Neuronal stem cell (in vitro differentiated cells): ENCODE measurements at regions not wholly inside any gene's neighbourhood (a gene's known extent, or its start where the extent isn't known, plus 50 kb on each side); places are given as distances from the start of the nearest gene placed in this dataset.

ENCODE experiments used
- DNase-seq: peaks from one replicate; pipeline ENCODE4 v3.0.0-alpha.2; 2013; ENCODE audit warnings: low spot score
- H2AFZ ChIP-seq: one replicate; pipeline ENCODE4 v1.6.1; 2013; ENCODE audit warnings: mild to moderate bottlenecking, low read length, inconsistent platforms
- H2AK5ac ChIP-seq: 2 replicates; pipeline ENCODE4 v1.6.1; 2013; ENCODE audit warnings: low read depth, mild to moderate bottlenecking, inconsistent platforms, low read length, moderate library complexity, mixed read lengths
- H2BK120ac ChIP-seq: 2 replicates; pipeline ENCODE4 v1.6.1; 2013; ENCODE audit warnings: low read depth, mild to moderate bottlenecking, inconsistent platforms, low read length, moderate library complexity, mixed read lengths
- H2BK12ac ChIP-seq: one replicate; pipeline ENCODE4 v1.6.1; 2013; ENCODE audit warnings: low read length, inconsistent platforms
- H2BK15ac ChIP-seq: 2 replicates; pipeline ENCODE4 v1.6.1; 2013; ENCODE audit warnings: mild to moderate bottlenecking, low read length, inconsistent platforms, mixed read lengths
- H2BK5ac ChIP-seq: one replicate; pipeline ENCODE4 v1.6.1; 2013; ENCODE audit warnings: inconsistent platforms, mild to moderate bottlenecking, low read length, moderate library complexity
- H3K14ac ChIP-seq: one replicate; pipeline ENCODE4 v1.6.1; 2013; ENCODE audit warnings: low read length, inconsistent platforms
- H3K18ac ChIP-seq: 2 replicates; pipeline ENCODE4 v1.6.1; 2013; ENCODE audit warnings: low read length, inconsistent platforms
- H3K23ac ChIP-seq: 2 replicates; pipeline ENCODE4 v1.6.1; 2013; ENCODE audit warnings: low read depth, mild to moderate bottlenecking, mixed read lengths, low read length, inconsistent platforms; ENCODE audit not compliant: poor library complexity
- H3K27ac ChIP-seq: replicated peaks from 3 replicates; pipeline ENCODE4 v1.5.1; 2013; ENCODE audit warnings: low read length, inconsistent platforms
- H3K27me3 ChIP-seq, 3 experiments: 2 replicates each; pipeline ENCODE4 v1.6.1; 2013; ENCODE audit warnings: low read length in 3 of 3, mild to moderate bottlenecking in 2 of 3, inconsistent platforms in 1 of 3, low read depth in 1 of 3, mixed read lengths in 1 of 3, moderate library complexity in 1 of 3; ENCODE audit not compliant: control insufficient read depth in 3 of 3, insufficient read depth in 3 of 3
- H3K36me3 ChIP-seq, 2 donors: replicated peaks in 1 of 2; 2 replicates each; pipeline ENCODE4 v1.6.1; 2013; ENCODE audit warnings: low read length in 2 of 2; ENCODE audit not compliant: control insufficient read depth in 2 of 2, insufficient read depth in 2 of 2
- H3K4ac ChIP-seq: 2 replicates; pipeline ENCODE4 v1.6.1; 2013; ENCODE audit warnings: inconsistent platforms, mild to moderate bottlenecking, low read length, moderate library complexity
- H3K4me1 ChIP-seq, 2 donors: 1 replicate in 1 of 2; 2 replicates in 1 of 2; pipeline ENCODE4 v1.6.1; 2013; ENCODE audit warnings: low read length in 2 of 2, low read depth in 1 of 2; ENCODE audit not compliant: control insufficient read depth in 2 of 2, insufficient read depth in 1 of 2
- H3K4me2 ChIP-seq: one replicate; pipeline ENCODE4 v1.6.1; 2013; ENCODE audit warnings: mild to moderate bottlenecking, low read length, inconsistent platforms; ENCODE audit not compliant: insufficient read depth, poor library complexity, severe bottlenecking
- H3K4me3 ChIP-seq, 2 donors: 2 replicates each; pipeline ENCODE4 v1.5.1; 2013; ENCODE audit warnings: low read length in 2 of 2, mild to moderate bottlenecking in 2 of 2, inconsistent platforms in 1 of 2, moderate library complexity in 1 of 2
- H3K79me1 ChIP-seq: one replicate; pipeline ENCODE4 v1.6.1; 2013; ENCODE audit warnings: low read depth, mild to moderate bottlenecking, inconsistent platforms, low read length, moderate library complexity
- H3K9ac ChIP-seq: one replicate; pipeline ENCODE4 v1.6.1; 2013; ENCODE audit warnings: mild to moderate bottlenecking, low read depth, low read length, inconsistent platforms; ENCODE audit not compliant: poor library complexity
- H3K9me3 ChIP-seq, 2 donors: replicated peaks in 1 of 2; 2 replicates each; pipeline versions ENCODE3 to v1.6.1; 2013; ENCODE audit warnings: low read length in 2 of 2, mild to moderate bottlenecking in 2 of 2, inconsistent platforms in 1 of 2, low read depth in 1 of 2, mixed read lengths in 1 of 2, moderate library complexity in 1 of 2; ENCODE audit not compliant: control insufficient read depth in 2 of 2, insufficient read depth in 1 of 2
- H4K8ac ChIP-seq: one replicate; pipeline ENCODE4 v1.6.1; 2013; ENCODE audit warnings: low read depth, mild to moderate bottlenecking, inconsistent platforms, low read length, moderate library complexity
- H4K91ac ChIP-seq: one replicate; pipeline ENCODE4 v1.6.1; 2013; ENCODE audit warnings: low read length, low read depth, mild to moderate bottlenecking, inconsistent platforms; ENCODE audit not compliant: poor library complexity
- WGBS, 2 donors: extraction: QIAGEN DNeasy Blood & Tissue Kit; methylation state at CpG; one replicate each; pipeline ENCODE4 v1.1.7; 2013; ENCODE audit warnings: missing lambda C conversion rate in 2 of 2, mixed read lengths in 1 of 2; ENCODE audit not compliant: insufficient read length in 2 of 2, insufficient replicate concordance in 1 of 2; ENCODE audit errors: extremely low coverage in 2 of 2; 5-methylcytosine and 5-hydroxymethylcytosine counted together

DNA sequence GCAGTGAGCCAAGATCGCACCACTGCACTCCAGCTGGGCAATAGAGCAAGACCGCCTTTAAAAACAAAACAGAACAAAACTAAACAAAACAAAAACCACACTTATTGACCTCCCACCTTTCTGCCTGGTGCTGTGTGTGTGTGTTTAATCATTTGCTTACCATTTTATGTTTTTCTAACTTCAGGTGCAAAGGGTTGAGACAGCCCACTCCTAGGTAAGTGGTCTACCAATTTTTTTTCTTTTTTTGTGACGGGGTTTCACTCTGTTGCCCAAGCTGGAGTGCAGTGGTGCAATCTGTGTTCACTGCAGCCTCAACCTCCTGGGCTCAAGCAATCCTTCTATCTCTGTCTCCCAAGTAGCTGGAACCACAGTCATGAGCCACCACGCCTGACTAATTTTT lies 65.8 kb downstream of the SALL1 start:
- Histone ChIP-seq H3K18ac (no peak overlapping the region), H2AK5ac (no peak overlapping the region), H2BK5ac (no peak overlapping the region), H2AFZ (no peak overlapping the region), H2BK120ac (no peak overlapping the region), H3K36me3 (no peaks in the 10 kb centered on the region), H3K9me3 (no peaks in the 10 kb centered on the region), H4K91ac (no peak overlapping the region), H3K9ac (no peak overlapping the region), H3K14ac (no peak overlapping the region), H3K23ac (no peak overlapping the region), H3K79me1 (no peaks in the 10 kb centered on the region), H2BK12ac (no peak overlapping the region), H3K4ac (no peak overlapping the region), H4K8ac (no peak overlapping the region), H3K4me3 (no peak overlapping the region), H3K27ac (no peak overlapping the region), H3K27me3 (peaks cover 0 to 6% (median 0%) of the 10 kb centered on the region in 3 experiments), H3K4me2 (no peak overlapping the region), H2BK15ac (no peak overlapping the region), H3K4me1 (peaks cover 0 to 8% of the 10 kb centered on the region in 2 donors)
- no peak for DNase-seq
- WGBS, 2 donors = no CpG with 5 or more reads among the region's 4 CpGs

DNA sequence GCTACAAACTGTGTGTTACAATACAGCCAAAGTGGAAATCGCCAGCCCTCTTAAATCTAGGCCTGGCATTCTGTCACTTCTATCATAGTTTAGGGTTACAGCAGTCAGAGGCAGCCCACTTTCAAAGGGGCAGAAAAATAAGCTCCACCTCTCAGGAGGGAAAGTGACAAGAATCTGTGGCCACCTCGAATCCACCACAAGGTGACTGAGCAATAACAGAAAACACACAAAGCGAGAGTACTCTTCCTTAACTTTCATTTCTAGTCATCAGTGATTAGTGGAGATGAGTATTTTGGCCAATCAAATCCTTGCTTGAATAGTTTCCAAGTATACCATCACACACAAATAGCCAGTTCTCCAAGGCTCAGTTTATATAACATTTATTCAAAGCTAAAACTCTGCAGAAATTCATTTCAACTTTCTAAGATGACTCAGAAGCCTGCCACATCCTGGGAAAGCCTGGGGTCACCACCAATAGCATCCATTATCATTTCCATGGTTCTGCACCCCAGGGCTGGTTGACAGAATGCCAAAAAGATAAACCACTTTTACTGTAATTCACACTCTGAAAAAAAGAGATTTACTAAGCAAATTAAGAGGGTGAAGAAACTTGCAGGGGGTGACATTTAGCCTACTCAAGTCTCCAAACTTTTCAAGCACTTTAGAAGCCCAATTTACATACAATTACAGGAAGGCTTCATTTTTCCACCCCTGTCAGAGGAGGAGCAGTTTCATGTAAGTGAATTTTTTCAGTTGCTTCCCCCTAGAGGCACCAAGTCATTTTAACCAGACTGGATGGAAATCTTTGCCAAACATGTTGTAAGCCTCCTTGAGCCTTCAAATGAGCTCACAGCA lies 66.8 kb downstream of the SALL1 start:
- Histone ChIP-seq H3K4me1 (peaks cover 0 to 4% of the 10 kb centered on the region in 2 donors), H3K9me3 (no peaks in the 10 kb centered on the region), H3K27me3 (peaks cover 0 to 6% (median 0%) of the 10 kb centered on the region in 3 experiments), H3K36me3 (no peaks in the 10 kb centered on the region), H2BK120ac (no peak overlapping the region), H3K9ac (no peak overlapping the region), H3K4me2 (no peak overlapping the region), H3K4me3 (no peak overlapping the region), H2AFZ (no peak overlapping the region), H2BK5ac (no peak overlapping the region), H3K18ac (no peak overlapping the region), H2AK5ac (no peak overlapping the region), H4K8ac (no peak overlapping the region), H4K91ac (no peak overlapping the region), H3K27ac (no peak overlapping the region), H3K23ac (no peak overlapping the region), H2BK12ac (no peak overlapping the region), H3K14ac (no peak overlapping the region), H3K79me1 (no peaks in the 10 kb centered on the region), H3K4ac (no peak overlapping the region), H2BK15ac (no peak overlapping the region)
- DNase-seq = no peak
- WGBS, 2 donors = no CpG with 5 or more reads among the region's 3 CpGs

DNA sequence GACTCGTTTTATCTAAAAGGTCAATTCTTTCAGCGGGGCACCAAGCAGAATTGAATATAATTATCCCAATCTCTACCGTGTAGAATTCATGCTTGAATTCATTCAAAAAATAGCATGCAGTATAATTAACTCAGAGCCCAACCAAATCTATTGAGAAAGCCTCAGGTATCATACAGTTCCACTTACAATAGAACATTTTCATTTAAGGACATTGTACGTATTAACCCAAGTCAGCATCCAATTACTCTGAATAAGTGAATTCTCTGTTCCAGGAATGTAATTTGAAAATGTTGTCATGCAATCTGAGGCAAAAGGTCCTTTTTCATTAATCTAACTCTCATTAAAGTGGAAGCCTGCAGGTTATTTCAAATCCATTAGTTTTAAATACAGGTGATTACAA lies 78.5 kb downstream of the SALL1 start:
- no peak for DNase-seq
- Histone ChIP-seq H3K9me3 (no peaks in the 10 kb centered on the region), H2BK5ac (no peak overlapping the region), H4K8ac (no peak overlapping the region), H2AFZ (no peak overlapping the region), H2BK120ac (no peak overlapping the region), H3K4me2 (no peak overlapping the region), H3K18ac (no peak overlapping the region), H3K4me1 (peaks cover 8 to 12% of the 10 kb centered on the region in 2 donors), H3K23ac (no peak overlapping the region), H3K9ac (no peak overlapping the region), H2BK15ac (no peak overlapping the region), H3K27ac (no peak overlapping the region), H3K79me1 (no peaks in the 10 kb centered on the region), H3K4me3 (no peak overlapping the region), H4K91ac (no peak overlapping the region), H3K36me3 (no peaks in the 10 kb centered on the region), H3K4ac (no peak overlapping the region), H2BK12ac (no peak overlapping the region), H3K14ac (no peak overlapping the region), H3K27me3 (peaks cover 0 to 16% (median 0%) of the 10 kb centered on the region in 3 experiments), H2AK5ac (no peak overlapping the region)
- no CpG with 5 or more reads among the region's 4 CpGs for WGBS, 2 donors

DNA sequence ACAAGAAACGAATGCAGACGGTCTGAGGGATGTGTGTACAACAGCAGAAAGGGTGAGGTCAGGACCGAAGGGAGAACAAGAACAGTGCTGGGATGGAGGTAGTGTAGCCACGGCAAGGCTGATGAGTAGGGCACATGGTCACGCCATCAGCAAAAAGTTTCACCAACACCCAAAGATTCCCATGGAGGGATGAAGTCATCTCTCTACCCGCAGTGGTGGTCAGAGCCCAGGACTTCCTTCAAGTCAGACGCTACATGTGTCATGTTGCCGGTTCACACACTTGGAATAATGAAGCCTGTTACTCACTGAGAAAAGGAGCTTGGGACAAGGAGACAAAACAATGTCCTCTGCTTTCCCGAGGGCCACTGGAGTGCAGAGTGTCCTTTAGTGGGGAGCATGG lies 79.7 kb downstream of the SALL1 start:
- H3K36me3 ChIP-seq = no peaks in the 10 kb centered on the region
- H2AK5ac ChIP-seq = no peak overlapping the region
- H3K9me3 ChIP-seq = no peaks in the 10 kb centered on the region
- H3K14ac ChIP-seq = no peak overlapping the region
- no peak overlapping the region for H4K91ac ChIP-seq
- H2AFZ ChIP-seq = no peak overlapping the region
- peaks cover 8 to 12% of the 10 kb centered on the region in 2 donors for H3K4me1 ChIP-seq
- no peak overlapping the region for H2BK120ac ChIP-seq
- H3K4ac ChIP-seq = peak overlapping the region; percentile 17
- H4K8ac ChIP-seq = no peak overlapping the region
- no peak overlapping the region for H3K27ac ChIP-seq
- no peak overlapping the region for H2BK5ac ChIP-seq
- no peak overlapping the region for H3K23ac ChIP-seq
- H3K27me3 ChIP-seq = peaks cover 0 to 15% (median 0%) of the 10 kb centered on the region in 3 experiments
- H3K4me3 ChIP-seq = no peak overlapping the region
- no peak for DNase-seq
- H2BK12ac ChIP-seq = no peak overlapping the region
- H3K79me1 ChIP-seq = no peaks in the 10 kb centered on the region
- no CpG with 5 or more reads among the region's 9 CpGs for WGBS, 2 donors
- H3K18ac ChIP-seq = peak overlapping the region; percentile 61
- no peak overlapping the region for H3K9ac ChIP-seq
- no peak overlapping the region for H3K4me2 ChIP-seq
- no peak overlapping the region for H2BK15ac ChIP-seq
